WTC11 (cell line): ENCODE measurements at regions not wholly inside any gene's neighbourhood (a gene's known extent, or its start where the extent isn't known, plus 50 kb on each side); places are given as distances from the start of the nearest gene placed in this dataset.

Experiments
- AR ChIP-seq: fragments of 250-450 bp; sonication (Bioruptor Pico); IDR thresholded peaks from 2 replicates; pipeline ENCODE4 v1.9.0; 2021; ENCODE audit warnings: mild to moderate bottlenecking
- ATF2 ChIP-seq: sonication (generic); formaldehyde crosslinking; IDR thresholded peaks from 2 replicates; pipeline ENCODE4 v1.8.1; 2022; ENCODE audit warnings: low read depth, missing genetic modification reagents, borderline replicate concordance
- ETV6 ChIP-seq: sonication (generic); formaldehyde crosslinking; IDR thresholded peaks from 2 replicates; pipeline ENCODE4 v1.8.1; 2022; ENCODE audit warnings: mild to moderate bottlenecking, missing genetic modification reagents
- FOXJ3 ChIP-seq: sonication (generic); formaldehyde crosslinking; IDR thresholded peaks from 2 replicates; pipeline ENCODE4 v1.9.0; 2021; ENCODE audit warnings: missing genetic modification reagents, mild to moderate bottlenecking, borderline replicate concordance
- ZNF121 ChIP-seq: sonication (generic); formaldehyde crosslinking; IDR thresholded peaks from 2 replicates; pipeline ENCODE4 v1.8.0; 2023; ENCODE audit warnings: missing genetic modification reagents
- TF ChIP-seq, protein P1 (sequence below): sonication (generic); formaldehyde crosslinking; conservative IDR thresholded peaks from 2 replicates; pipeline ENCODE4 v1.8.1; 2023; ENCODE audit warnings: mild to moderate bottlenecking, low read depth, missing genetic modification reagents, moderate library complexity
- TF ChIP-seq, protein P2 (sequence below): sonication (generic); formaldehyde crosslinking; IDR thresholded peaks from 2 replicates; pipeline ENCODE4 v1.8.1; 2023; ENCODE audit warnings: mild to moderate bottlenecking, missing genetic modification reagents
- TF ChIP-seq, protein P3 (sequence below): fragments of 200-600 bp; IDR thresholded peaks from 2 replicates; pipeline ENCODE4 v1.8.0; 2022; ENCODE audit warnings: antibody characterized with exemption
- TF ChIP-seq, protein P4 (sequence below): sonication (generic); formaldehyde crosslinking; IDR thresholded peaks from 2 replicates; pipeline ENCODE4 v1.8.1; 2023; ENCODE audit warnings: mild to moderate bottlenecking, moderate library complexity, missing genetic modification reagents
- TF ChIP-seq, protein P5 (sequence below): sonication (generic); formaldehyde crosslinking; IDR thresholded peaks from 2 replicates; pipeline ENCODE4 v1.8.1; 2022; ENCODE audit warnings: missing genetic modification reagents, borderline replicate concordance
- TF ChIP-seq, protein P6 (sequence below): sonication (generic); formaldehyde crosslinking; IDR thresholded peaks from 2 replicates; pipeline ENCODE4 v1.8.1; 2023; ENCODE audit warnings: mild to moderate bottlenecking, missing genetic modification reagents, moderate library complexity
- TF ChIP-seq, protein P7 (sequence below): sonication (generic); formaldehyde crosslinking; IDR thresholded peaks from 2 replicates; pipeline ENCODE4 v1.8.0; 2022; ENCODE audit warnings: mild to moderate bottlenecking, missing genetic modification reagents

- TF ChIP-seq, protein P1, sequence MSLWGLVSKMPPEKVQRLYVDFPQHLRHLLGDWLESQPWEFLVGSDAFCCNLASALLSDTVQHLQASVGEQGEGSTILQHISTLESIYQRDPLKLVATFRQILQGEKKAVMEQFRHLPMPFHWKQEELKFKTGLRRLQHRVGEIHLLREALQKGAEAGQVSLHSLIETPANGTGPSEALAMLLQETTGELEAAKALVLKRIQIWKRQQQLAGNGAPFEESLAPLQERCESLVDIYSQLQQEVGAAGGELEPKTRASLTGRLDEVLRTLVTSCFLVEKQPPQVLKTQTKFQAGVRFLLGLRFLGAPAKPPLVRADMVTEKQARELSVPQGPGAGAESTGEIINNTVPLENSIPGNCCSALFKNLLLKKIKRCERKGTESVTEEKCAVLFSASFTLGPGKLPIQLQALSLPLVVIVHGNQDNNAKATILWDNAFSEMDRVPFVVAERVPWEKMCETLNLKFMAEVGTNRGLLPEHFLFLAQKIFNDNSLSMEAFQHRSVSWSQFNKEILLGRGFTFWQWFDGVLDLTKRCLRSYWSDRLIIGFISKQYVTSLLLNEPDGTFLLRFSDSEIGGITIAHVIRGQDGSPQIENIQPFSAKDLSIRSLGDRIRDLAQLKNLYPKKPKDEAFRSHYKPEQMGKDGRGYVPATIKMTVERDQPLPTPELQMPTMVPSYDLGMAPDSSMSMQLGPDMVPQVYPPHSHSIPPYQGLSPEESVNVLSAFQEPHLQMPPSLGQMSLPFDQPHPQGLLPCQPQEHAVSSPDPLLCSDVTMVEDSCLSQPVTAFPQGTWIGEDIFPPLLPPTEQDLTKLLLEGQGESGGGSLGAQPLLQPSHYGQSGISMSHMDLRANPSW = no peak
- TF ChIP-seq FOXJ3 (CRISPR knock-in tag) (no peak), ATF2 (CRISPR knock-in tag) (no peak), ZNF121 (CRISPR knock-in tag) (no peak), ETV6 (CRISPR knock-in tag) (no peak), AR (no peak)
- TF ChIP-seq, protein P2, sequence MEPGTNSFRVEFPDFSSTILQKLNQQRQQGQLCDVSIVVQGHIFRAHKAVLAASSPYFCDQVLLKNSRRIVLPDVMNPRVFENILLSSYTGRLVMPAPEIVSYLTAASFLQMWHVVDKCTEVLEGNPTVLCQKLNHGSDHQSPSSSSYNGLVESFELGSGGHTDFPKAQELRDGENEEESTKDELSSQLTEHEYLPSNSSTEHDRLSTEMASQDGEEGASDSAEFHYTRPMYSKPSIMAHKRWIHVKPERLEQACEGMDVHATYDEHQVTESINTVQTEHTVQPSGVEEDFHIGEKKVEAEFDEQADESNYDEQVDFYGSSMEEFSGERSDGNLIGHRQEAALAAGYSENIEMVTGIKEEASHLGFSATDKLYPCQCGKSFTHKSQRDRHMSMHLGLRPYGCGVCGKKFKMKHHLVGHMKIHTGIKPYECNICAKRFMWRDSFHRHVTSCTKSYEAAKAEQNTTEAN (CRISPR knock-in tag) = no peak
- TF ChIP-seq, protein P3, sequence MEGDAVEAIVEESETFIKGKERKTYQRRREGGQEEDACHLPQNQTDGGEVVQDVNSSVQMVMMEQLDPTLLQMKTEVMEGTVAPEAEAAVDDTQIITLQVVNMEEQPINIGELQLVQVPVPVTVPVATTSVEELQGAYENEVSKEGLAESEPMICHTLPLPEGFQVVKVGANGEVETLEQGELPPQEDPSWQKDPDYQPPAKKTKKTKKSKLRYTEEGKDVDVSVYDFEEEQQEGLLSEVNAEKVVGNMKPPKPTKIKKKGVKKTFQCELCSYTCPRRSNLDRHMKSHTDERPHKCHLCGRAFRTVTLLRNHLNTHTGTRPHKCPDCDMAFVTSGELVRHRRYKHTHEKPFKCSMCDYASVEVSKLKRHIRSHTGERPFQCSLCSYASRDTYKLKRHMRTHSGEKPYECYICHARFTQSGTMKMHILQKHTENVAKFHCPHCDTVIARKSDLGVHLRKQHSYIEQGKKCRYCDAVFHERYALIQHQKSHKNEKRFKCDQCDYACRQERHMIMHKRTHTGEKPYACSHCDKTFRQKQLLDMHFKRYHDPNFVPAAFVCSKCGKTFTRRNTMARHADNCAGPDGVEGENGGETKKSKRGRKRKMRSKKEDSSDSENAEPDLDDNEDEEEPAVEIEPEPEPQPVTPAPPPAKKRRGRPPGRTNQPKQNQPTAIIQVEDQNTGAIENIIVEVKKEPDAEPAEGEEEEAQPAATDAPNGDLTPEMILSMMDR = no peak
- TF ChIP-seq, protein P4, sequence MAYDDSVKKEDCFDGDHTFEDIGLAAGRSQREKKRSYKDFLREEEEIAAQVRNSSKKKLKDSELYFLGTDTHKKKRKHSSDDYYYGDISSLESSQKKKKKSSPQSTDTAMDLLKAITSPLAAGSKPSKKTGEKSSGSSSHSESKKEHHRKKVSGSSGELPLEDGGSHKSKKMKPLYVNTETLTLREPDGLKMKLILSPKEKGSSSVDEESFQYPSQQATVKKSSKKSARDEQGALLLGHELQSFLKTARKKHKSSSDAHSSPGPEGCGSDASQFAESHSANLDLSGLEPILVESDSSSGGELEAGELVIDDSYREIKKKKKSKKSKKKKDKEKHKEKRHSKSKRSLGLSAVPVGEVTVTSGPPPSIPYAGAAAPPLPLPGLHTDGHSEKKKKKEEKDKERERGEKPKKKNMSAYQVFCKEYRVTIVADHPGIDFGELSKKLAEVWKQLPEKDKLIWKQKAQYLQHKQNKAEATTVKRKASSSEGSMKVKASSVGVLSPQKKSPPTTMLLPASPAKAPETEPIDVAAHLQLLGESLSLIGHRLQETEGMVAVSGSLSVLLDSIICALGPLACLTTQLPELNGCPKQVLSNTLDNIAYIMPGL (CRISPR knock-in tag) = no peak
- TF ChIP-seq, protein P5, sequence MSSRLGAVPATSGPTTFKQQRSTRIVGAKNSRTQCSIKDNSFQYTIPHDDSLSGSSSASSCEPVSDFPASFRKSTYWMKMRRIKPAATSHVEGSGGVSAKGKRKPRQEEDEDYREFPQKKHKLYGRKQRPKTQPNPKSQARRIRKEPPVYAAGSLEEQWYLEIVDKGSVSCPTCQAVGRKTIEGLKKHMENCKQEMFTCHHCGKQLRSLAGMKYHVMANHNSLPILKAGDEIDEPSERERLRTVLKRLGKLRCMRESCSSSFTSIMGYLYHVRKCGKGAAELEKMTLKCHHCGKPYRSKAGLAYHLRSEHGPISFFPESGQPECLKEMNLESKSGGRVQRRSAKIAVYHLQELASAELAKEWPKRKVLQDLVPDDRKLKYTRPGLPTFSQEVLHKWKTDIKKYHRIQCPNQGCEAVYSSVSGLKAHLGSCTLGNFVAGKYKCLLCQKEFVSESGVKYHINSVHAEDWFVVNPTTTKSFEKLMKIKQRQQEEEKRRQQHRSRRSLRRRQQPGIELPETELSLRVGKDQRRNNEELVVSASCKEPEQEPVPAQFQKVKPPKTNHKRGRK (CRISPR knock-in tag) = no peak
- TF ChIP-seq, protein P6, sequence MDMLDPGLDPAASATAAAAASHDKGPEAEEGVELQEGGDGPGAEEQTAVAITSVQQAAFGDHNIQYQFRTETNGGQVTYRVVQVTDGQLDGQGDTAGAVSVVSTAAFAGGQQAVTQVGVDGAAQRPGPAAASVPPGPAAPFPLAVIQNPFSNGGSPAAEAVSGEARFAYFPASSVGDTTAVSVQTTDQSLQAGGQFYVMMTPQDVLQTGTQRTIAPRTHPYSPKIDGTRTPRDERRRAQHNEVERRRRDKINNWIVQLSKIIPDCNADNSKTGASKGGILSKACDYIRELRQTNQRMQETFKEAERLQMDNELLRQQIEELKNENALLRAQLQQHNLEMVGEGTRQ (CRISPR knock-in tag) = no peak
- TF ChIP-seq, protein P7, sequence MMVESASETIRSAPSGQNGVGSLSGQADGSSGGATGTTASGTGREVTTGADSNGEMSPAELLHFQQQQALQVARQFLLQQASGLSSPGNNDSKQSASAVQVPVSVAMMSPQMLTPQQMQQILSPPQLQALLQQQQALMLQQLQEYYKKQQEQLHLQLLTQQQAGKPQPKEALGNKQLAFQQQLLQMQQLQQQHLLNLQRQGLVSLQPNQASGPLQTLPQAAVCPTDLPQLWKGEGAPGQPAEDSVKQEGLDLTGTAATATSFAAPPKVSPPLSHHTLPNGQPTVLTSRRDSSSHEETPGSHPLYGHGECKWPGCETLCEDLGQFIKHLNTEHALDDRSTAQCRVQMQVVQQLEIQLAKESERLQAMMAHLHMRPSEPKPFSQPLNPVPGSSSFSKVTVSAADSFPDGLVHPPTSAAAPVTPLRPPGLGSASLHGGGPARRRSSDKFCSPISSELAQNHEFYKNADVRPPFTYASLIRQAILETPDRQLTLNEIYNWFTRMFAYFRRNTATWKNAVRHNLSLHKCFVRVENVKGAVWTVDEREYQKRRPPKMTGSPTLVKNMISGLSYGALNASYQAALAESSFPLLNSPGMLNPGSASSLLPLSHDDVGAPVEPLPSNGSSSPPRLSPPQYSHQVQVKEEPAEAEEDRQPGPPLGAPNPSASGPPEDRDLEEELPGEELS (CRISPR knock-in tag) = no peak
Measured at GRCh38 chr7:40964610-40965009, 738.3 kb downstream of the INHBA start.
